HepG2 (cell line): ENCODE measurements at regions not wholly inside any gene's neighbourhood (a gene's known extent, or its start where the extent isn't known, plus 50 kb on each side); places are given as distances from the start of the nearest gene placed in this dataset.

ENCODE experiments used
- ATAC-seq: fragments of 200-7000 bp; cut with Tn5 transposase; 3 replicates; pipeline ENCODE4 v1.9.1; 2020; ENCODE audit warnings: mild to moderate bottlenecking, moderate library complexity
- BruUV-seq: library from RNA; stranded (reverse); fragments of 400-500 nt; replicated peaks from 2 replicates; lab custom pipeline; 2021; lab: Mats Ljungman, UMichigan
- CTCF ChIA-PET: fragments of 300-600 bp; formaldehyde crosslinking; extraction: SDS; loops from one replicate; lab custom pipeline; 2021; ENCODE audit warnings: low total read pairs, inconsistent platforms, low intra/inter-chr PET ratio; lab: Yijun Ruan, JAX
- POLR2A ChIA-PET: fragments of 350-600 bp; sonication (Branson Sonifier 250); formaldehyde crosslinking; loops from one replicate; lab custom pipeline; 2020; ENCODE audit warnings: antibody characterized with exemption, inconsistent platforms; lab: Yijun Ruan, JAX
- DNase-seq: peaks from one replicate; pipeline ENCODE4 v3.0.0-alpha.2; 2015; ENCODE audit warnings: low spot score
- FAIRE-seq: peaks from 3 replicates; lab custom pipeline; 2011; peaks lifted over from hg19 to GRCh38; lab: Jason Lieb, UNC
- H2AFZ ChIP-seq: one replicate; pipeline ENCODE4 v1.6.1; 2011; ENCODE audit warnings: low read length, inconsistent platforms
- H3K27ac ChIP-seq: fragments of 300-600 bp; 3 replicates; pipeline ENCODE4 v1.8.0; 2011; ENCODE audit warnings: mixed run types, mild to moderate bottlenecking, mixed read lengths, low read length, inconsistent platforms; ENCODE audit not compliant: insufficient read depth; ENCODE audit errors: extremely low read length
- H3K27me3 ChIP-seq, 2 experiments: fragments of 200-600 bp in 1 of 2; 2 replicates in 1 of 2; 3 replicates in 1 of 2; pipeline versions ENCODE4 v1.6.0 to v1.8.0; 2011; ENCODE audit warnings: low read length in 2 of 2, mild to moderate bottlenecking in 2 of 2, moderate library complexity in 2 of 2, inconsistent platforms in 1 of 2; ENCODE audit not compliant: insufficient read depth in 2 of 2, control insufficient read depth in 1 of 2
- H3K36me3 ChIP-seq, 2 experiments: fragments of 200-600 bp in 1 of 2; replicated peaks in 1 of 2; 2 replicates in 1 of 2; 3 replicates in 1 of 2; pipeline versions ENCODE4 v1.5.1 to v1.8.0; 2011; ENCODE audit warnings: low read length in 2 of 2, inconsistent platforms in 1 of 2; ENCODE audit not compliant: insufficient read depth in 2 of 2, control insufficient read depth in 1 of 2
- H3K4me1 ChIP-seq: 2 replicates; pipeline ENCODE4 v1.5.1; 2012; ENCODE audit warnings: low read length, inconsistent platforms; ENCODE audit not compliant: insufficient read depth
- H3K4me2 ChIP-seq: 2 replicates; pipeline ENCODE4 v1.6.0; 2011; ENCODE audit warnings: low read depth, low read length, inconsistent platforms
- H3K4me3 ChIP-seq, 3 experiments: fragments of 200-600 bp in 1 of 3; sonication (generic), shearing (Covaris generic) in 1 of 3; replicated peaks in 1 of 3; 2 replicates each; pipeline ENCODE4 v1.5.1; 2011 to 2016; ENCODE audit warnings: low read length in 3 of 3, inconsistent platforms in 2 of 3, low read depth in 2 of 3, mild to moderate bottlenecking in 2 of 3, control low read depth in 1 of 3, mixed read lengths in 1 of 3; ENCODE audit not compliant: insufficient read depth in 1 of 3
- H3K79me2 ChIP-seq: one replicate; pipeline ENCODE4 v1.6.1; 2011; ENCODE audit warnings: low read length, inconsistent platforms; ENCODE audit not compliant: insufficient read depth
- H3K9ac ChIP-seq: 2 replicates; pipeline ENCODE4 v1.6.0; 2011; ENCODE audit warnings: mild to moderate bottlenecking, low read depth, low read length, inconsistent platforms; ENCODE audit not compliant: insufficient read depth
- H3K9me3 ChIP-seq: 2 replicates; pipeline ENCODE4 v1.5.1; 2012; ENCODE audit warnings: mild to moderate bottlenecking, low read length
- H4K20me1 ChIP-seq: 2 replicates; pipeline ENCODE4 v1.6.0; 2011; ENCODE audit warnings: inconsistent platforms, mild to moderate bottlenecking, low read length, moderate library complexity; ENCODE audit not compliant: insufficient read depth
- CBX5 ChIP-seq: sonication (generic); formaldehyde crosslinking; IDR thresholded peaks from 2 replicates; pipeline ENCODE4 v1.4.0; 2020; ENCODE audit warnings: missing genetic modification reagents, borderline replicate concordance
- EED ChIP-seq: sonication (generic); formaldehyde crosslinking; IDR thresholded peaks from 2 replicates; pipeline ENCODE4 v1.5.0; 2020; ENCODE audit warnings: mild to moderate bottlenecking, missing genetic modification reagents
- ELF3 ChIP-seq: IDR thresholded peaks from 2 replicates; pipeline ENCODE4 v1.6.1; 2016; ENCODE audit warnings: missing genetic modification reagents, missing compliant biosample characterization
- HOXA7 ChIP-seq: sonication (generic); formaldehyde crosslinking; IDR thresholded peaks from 2 replicates; pipeline ENCODE4 v1.8.1; 2022; ENCODE audit warnings: mild to moderate bottlenecking, missing genetic modification reagents, moderate library complexity
- MTF2 ChIP-seq: sonication (generic); formaldehyde crosslinking; IDR thresholded peaks from 2 replicates; pipeline ENCODE4 v1.5.0; 2020; ENCODE audit warnings: missing genetic modification reagents, borderline replicate concordance
- MYNN ChIP-seq: sonication (generic); formaldehyde crosslinking; IDR thresholded peaks from 2 replicates; pipeline ENCODE4 v1.4.0; 2020; ENCODE audit warnings: mild to moderate bottlenecking, low read depth, missing genetic modification reagents
- RAD21 ChIP-seq: fragments of 450-650 bp; formaldehyde crosslinking; IDR thresholded peaks from 2 replicates; pipeline ENCODE4 v1.5.0; 2020; ENCODE audit warnings: mild to moderate bottlenecking
- RARA ChIP-seq: IDR thresholded peaks from 2 replicates; pipeline ENCODE4 v1.6.1; 2016; ENCODE audit warnings: missing genetic modification reagents, missing compliant biosample characterization
- RFXAP ChIP-seq: sonication (generic); formaldehyde crosslinking; IDR thresholded peaks from 2 replicates; pipeline ENCODE4 v1.4.0; 2020; ENCODE audit warnings: missing genetic modification reagents, borderline replicate concordance
- RNF2 ChIP-seq: fragments of 450-650 bp; conservative IDR thresholded peaks from 2 replicates; pipeline ENCODE4 v1.6.1; 2016; ENCODE audit warnings: low read depth
- SALL1 ChIP-seq: sonication (generic); formaldehyde crosslinking; IDR thresholded peaks from 2 replicates; pipeline ENCODE4 v1.8.0; 2022; ENCODE audit warnings: mild to moderate bottlenecking, missing genetic modification reagents
- SMARCC2 ChIP-seq: fragments of 450-650 bp; IDR thresholded peaks from 2 replicates; pipeline ENCODE4 v1.6.1; 2017; ENCODE audit warnings: antibody characterized with exemption, mild to moderate bottlenecking
- SNRNP70 ChIP-seq: fragments of 200-400 bp; formaldehyde crosslinking; IDR thresholded peaks from 2 replicates; pipeline ENCODE4 v1.6.1; 2017; ENCODE audit warnings: mild to moderate bottlenecking, low read depth, low read length, moderate library complexity
- SOX13 ChIP-seq, 3 experiments: fragments of 450-650 bp in 1 of 3; sonication (generic) in 1 of 3; formaldehyde crosslinking in 1 of 3; IDR thresholded peaks in 2 of 3; conservative IDR thresholded peaks in 1 of 3; 2 replicates each; pipeline versions ENCODE4 v1.5.0 to v1.6.1; 2016 to 2020; ENCODE audit warnings: antibody characterized with exemption in 1 of 3, mild to moderate bottlenecking in 1 of 3, missing compliant biosample characterization in 1 of 3, missing genetic modification reagents in 1 of 3, moderate library complexity in 1 of 3
- TEAD2 ChIP-seq: sonication (generic); formaldehyde crosslinking; IDR thresholded peaks from 2 replicates; pipeline ENCODE4 v1.9.0; 2021; ENCODE audit warnings: missing genetic modification reagents
- ZNF224 ChIP-seq: sonication (generic); formaldehyde crosslinking; IDR thresholded peaks from 2 replicates; pipeline ENCODE4 v1.5.0; 2020; ENCODE audit warnings: mild to moderate bottlenecking, missing genetic modification reagents
- ZNF674 ChIP-seq: sonication (generic); formaldehyde crosslinking; IDR thresholded peaks from 2 replicates; pipeline ENCODE4 v1.5.0; 2020; ENCODE audit warnings: low read depth, mild to moderate bottlenecking, missing genetic modification reagents
- ZNF891 ChIP-seq: sonication (generic); formaldehyde crosslinking; IDR thresholded peaks from 2 replicates; pipeline ENCODE4 v1.5.0; 2020; ENCODE audit warnings: mild to moderate bottlenecking, missing genetic modification reagents
- WGBS: methylation state at CpG from one replicate; pipeline ENCODE4 v1.1.6; 2017; ENCODE audit warnings: low lambda C conversion rate; 5-methylcytosine and 5-hydroxymethylcytosine counted together
- in situ Hi-C: cut with HindIII; loops from 2 replicates; pipeline ENCODE4 v1.10.0; 2017; ENCODE audit warnings: low pct_unique_long_range_greater_than_20kb; ENCODE audit not compliant: extremely low pct_ligation_motif_present
- intact Hi-C: fragments of 100-400 bp; cut with micrococcal nuclease; formaldehyde crosslinking; loops from one replicate; pipeline ENCODE4 v1.10.0; 2022; ENCODE audit not compliant: unreplicated experiment
- TF ChIP-seq, protein P1 (sequence below): sonication (generic); formaldehyde crosslinking; IDR thresholded peaks from 2 replicates; pipeline ENCODE4 v1.4.0; 2020; ENCODE audit warnings: mild to moderate bottlenecking, missing genetic modification reagents

DNA sequence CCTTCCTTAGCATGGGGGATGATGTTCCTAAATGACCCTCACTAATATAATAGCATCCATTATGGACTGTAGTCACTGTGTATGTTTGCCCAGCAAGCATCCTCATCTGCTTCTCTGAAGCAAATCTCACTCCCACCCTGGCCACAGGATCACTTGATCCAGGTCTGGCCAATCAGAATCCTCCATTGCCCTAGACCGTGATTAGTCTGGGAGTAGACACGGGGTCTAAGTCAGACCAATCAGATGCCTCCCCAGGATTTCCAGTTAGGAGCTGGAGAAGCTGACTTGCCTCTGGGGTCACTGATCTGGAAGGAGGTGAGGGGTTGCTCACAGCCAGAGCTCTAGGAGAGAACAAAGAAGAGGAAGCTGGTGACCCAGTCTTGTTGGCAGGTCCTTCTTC lies 153.9 kb downstream of the DHX35 start:
- no peaks in the 10 kb centered on the region for H3K36me3 ChIP-seq
- POLR2A ChIA-PET = no interaction called here
- FAIRE-seq (no peak), ATAC-seq (no peak), DNase-seq (no peak)
- in situ Hi-C loops (loop anchor here (10.0 kb wide), 3 partner anchors 759 to 1569 kb away; partner anchors contain the start of gene MAFB), intact Hi-C loops (loop anchor here (10.0 kb wide), 1 partner anchor 1579 kb away; no protein-coding TSS in a partner anchor)
- no TSS peak for BruUV-seq
- no peak overlapping the region for H2AFZ ChIP-seq
- H3K4me2 ChIP-seq = no peak overlapping the region
- H3K4me3 ChIP-seq = no peak overlapping the region
- peaks cover 6% of the 10 kb centered on the region; the same call in 1 of the 2 replicates for H3K4me1 ChIP-seq
- H3K79me2 ChIP-seq = no peaks in the 10 kb centered on the region
- CTCF ChIA-PET = no interaction called here
- H3K27me3 ChIP-seq = peaks cover 0 to 4% of the 10 kb centered on the region in 2 experiments; a peak in 1 of 5 replicates
- 3% methylated on average over 2 of the region's 2 CpGs for WGBS
- no peaks in the 10 kb centered on the region for H3K9me3 ChIP-seq
- TF ChIP-seq SNRNP70 = no peak
- no peak for TF ChIP-seq ZNF224 (CRISPR knock-in tag)
- no peak for TF ChIP-seq TEAD2 (CRISPR knock-in tag)
- TF ChIP-seq RNF2 = no peak
- TF ChIP-seq MYNN (CRISPR knock-in tag) = no peak
- no peak for TF ChIP-seq HOXA7 (CRISPR knock-in tag)
- no peak for TF ChIP-seq ZNF674 (CRISPR knock-in tag)
- H3K27ac ChIP-seq = no peak overlapping the region
- H3K9ac ChIP-seq = no peak overlapping the region
- H4K20me1 ChIP-seq = peaks cover 2% of the 10 kb centered on the region; the same call in 1 of the 2 replicates

DNA sequence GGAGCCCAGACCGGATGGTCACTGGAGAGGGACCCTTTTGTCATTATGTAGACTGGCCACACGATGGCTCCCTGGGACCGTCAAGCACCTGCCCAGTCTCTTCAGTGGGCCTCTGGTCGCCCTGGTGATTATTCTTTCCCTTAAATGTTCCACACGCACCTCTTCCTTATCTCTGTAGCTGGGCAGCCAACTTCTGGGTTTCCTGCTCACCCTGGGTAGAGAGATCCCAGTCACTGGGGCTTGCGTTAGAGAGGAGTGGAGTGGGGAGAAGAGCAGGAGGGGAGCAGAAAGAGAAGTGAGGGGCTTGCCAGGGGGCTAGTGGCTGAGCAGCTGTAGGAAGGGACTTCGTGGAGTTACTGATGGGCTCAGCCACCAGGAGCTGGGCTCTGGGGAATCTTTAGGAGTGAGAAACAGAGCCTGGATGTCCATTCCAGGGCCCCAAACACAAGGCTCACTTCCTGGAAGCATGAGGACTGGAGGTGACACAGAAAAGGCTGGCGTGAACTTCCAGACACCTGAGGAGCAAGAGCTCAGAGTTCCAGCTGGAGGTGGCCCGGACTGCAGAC lies 150.1 kb downstream of the DHX35 start:
- ChIA-PET POLR2A (no interaction called here), CTCF (interaction anchor here (1.2 to 1.8 kb wide), 4 partner anchors 153 to 1578 kb away, joined by 3 to 9 read pairs (median 6); no protein-coding TSS in a partner anchor)
- DNase-seq (peak; percentile 65), ATAC-seq (peak; percentile 97), FAIRE-seq (peak; percentile 92)
- Histone ChIP-seq H3K27ac (no peak overlapping the region), H3K36me3 (no peaks in the 10 kb centered on the region), H3K9me3 (no peaks in the 10 kb centered on the region), H3K27me3 (peaks cover 4 to 23% of the 10 kb centered on the region in 2 experiments; a peak in 3 of 5 replicates), H3K4me1 (peaks cover 15% of the 10 kb centered on the region; the same call in 1 of the 2 replicates), H2AFZ (no peak overlapping the region), H4K20me1 (peaks cover 2% of the 10 kb centered on the region; the same call in 1 of the 2 replicates), H3K9ac (no peak overlapping the region), H3K79me2 (no peaks in the 10 kb centered on the region), H3K4me2 (peak overlapping the region; percentile 46; the same call in 1 of the 2 replicates), H3K4me3 (peak overlapping the region in 1 of 3 experiments; percentile 6; a peak in 1 of 6 replicates)
- no TSS peak for BruUV-seq
- in situ Hi-C loops (loop anchor here (10.0 kb wide), 3 partner anchors 763 to 1573 kb away; partner anchors contain the start of gene MAFB), intact Hi-C loops (loop anchor here (1.0 to 10.0 kb wide), 3 partner anchors 152 to 1583 kb away; no protein-coding TSS in a partner anchor)
- WGBS = 2% methylated on average over 9 of the region's 9 CpGs
- TF ChIP-seq RFXAP (CRISPR knock-in tag) = 0 out of 2 replicates have a peak, but pooled peaks have one; percentile 39
- TF ChIP-seq, protein P1, sequence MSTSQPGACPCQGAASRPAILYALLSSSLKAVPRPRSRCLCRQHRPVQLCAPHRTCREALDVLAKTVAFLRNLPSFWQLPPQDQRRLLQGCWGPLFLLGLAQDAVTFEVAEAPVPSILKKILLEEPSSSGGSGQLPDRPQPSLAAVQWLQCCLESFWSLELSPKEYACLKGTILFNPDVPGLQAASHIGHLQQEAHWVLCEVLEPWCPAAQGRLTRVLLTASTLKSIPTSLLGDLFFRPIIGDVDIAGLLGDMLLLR = no peak
- TF ChIP-seq RARA = 0 out of 2 replicates have a peak, but pooled peaks have one; percentile 22
- TF ChIP-seq ZNF891 (CRISPR knock-in tag) = peak; percentile 62; the same call in 1 of the 2 replicates
- no peak for TF ChIP-seq SOX13 (IDR thresholded peaks at IDR 0.05)
- TF ChIP-seq SOX13 (CRISPR knock-in tag; conservative IDR thresholded peaks at IDR 0.05 in 1 of 2, IDR thresholded peaks at IDR 0.05 in 1 of 2) = 0 out of 4 replicates have a peak, but pooled peaks of 1 of the 2 experiments have one; percentile 17
- TF ChIP-seq CBX5 (CRISPR knock-in tag) = 0 out of 2 replicates have a peak, but pooled peaks have one; percentile 12
- peak; percentile 32; the same call in 1 of the 2 replicates for TF ChIP-seq ELF3 (CRISPR knock-in tag)
- peak; percentile 31; the same call in 1 of the 2 replicates for TF ChIP-seq SALL1 (CRISPR knock-in tag)
- peak; percentile 67; the same call in 1 of the 2 replicates for TF ChIP-seq EED
- TF ChIP-seq SMARCC2 = no peak
- 0 out of 2 replicates have a peak, but pooled peaks have one; percentile 56 for TF ChIP-seq MTF2
- TF ChIP-seq RAD21 = peak; percentile 90
